SH-SY5Y (cell line): ENCODE measurements at regions not wholly inside any gene's neighbourhood (a gene's known extent, or its start where the extent isn't known, plus 50 kb on each side); places are given as distances from the start of the nearest gene placed in this dataset.

ENCODE experiments used
- GATA2 ChIP-seq: IDR thresholded peaks from 2 replicates; pipeline ENCODE4 v1.6.1; 2011; ENCODE audit warnings: mild to moderate bottlenecking, low read depth, low read length
- GATA3 ChIP-seq: IDR thresholded peaks from 2 replicates; pipeline ENCODE4 v1.6.1; 2011; ENCODE audit warnings: low read depth, mild to moderate bottlenecking, low read length, moderate library complexity

- no peak for TF ChIP-seq GATA2
- no peak for TF ChIP-seq GATA3
Observed at GRCh38 chr4:136007991-136008390, 1524.3 kb downstream of the PCDH18 start.

GRCh38 chr4:136002316-136002715 lies 1530.0 kb downstream of the PCDH18 start:
- TF ChIP-seq GATA3: no peak
- no peak for TF ChIP-seq GATA2

GRCh38 chr4:136001791-136002190 lies 1530.5 kb downstream of the PCDH18 start:
- TF ChIP-seq GATA2 (no peak), GATA3 (no peak)

GRCh38 chr4:136000246-136000645 lies 1532.0 kb downstream of the PCDH18 start:
- TF ChIP-seq GATA3 (no peak), GATA2 (no peak)

GRCh38 chr4:135994360-135994759 lies 1537.9 kb downstream of the PCDH18 start:
- TF ChIP-seq GATA3: no peak

- TF ChIP-seq GATA2 (no peak), GATA3 (no peak)
Observed at GRCh38 chr4:135976860-135977259, 1555.4 kb downstream of the PCDH18 start.

- TF ChIP-seq GATA3: no peak
Observed at GRCh38 chr4:135966936-135967335, 1565.4 kb downstream of the PCDH18 start.

- TF ChIP-seq GATA3 (no peak), GATA2 (no peak)
Observed at GRCh38 chr4:135963009-135963408, 1569.3 kb downstream of the PCDH18 start.

- no peak for TF ChIP-seq GATA3
- no peak for TF ChIP-seq GATA2
Observed at GRCh38 chr4:135949931-135950330, 1582.4 kb downstream of the PCDH18 start.

- no peak for TF ChIP-seq GATA2
- no peak for TF ChIP-seq GATA3
Observed at GRCh38 chr4:135948797-135949196, 1583.5 kb downstream of the PCDH18 start.

- no peak for TF ChIP-seq GATA3
- TF ChIP-seq GATA2: no peak
Observed at GRCh38 chr4:135941671-135942070, 1590.6 kb downstream of the PCDH18 start.

GRCh38 chr4:135934026-135934425 lies 1598.3 kb downstream of the PCDH18 start:
- TF ChIP-seq GATA2: no peak
- TF ChIP-seq GATA3: no peak

GRCh38 chr4:135927651-135928050 lies 1604.6 kb downstream of the PCDH18 start:
- TF ChIP-seq GATA3: no peak
- no peak for TF ChIP-seq GATA2

- no peak for TF ChIP-seq GATA2
- no peak for TF ChIP-seq GATA3
Observed at GRCh38 chr4:135921081-135921480, 1611.2 kb downstream of the PCDH18 start.

GRCh38 chr4:135917011-135917410 lies 1615.3 kb downstream of the PCDH18 start:
- no peak for TF ChIP-seq GATA3
- no peak for TF ChIP-seq GATA2

- no peak for TF ChIP-seq GATA3
- TF ChIP-seq GATA2: no peak
Observed at GRCh38 chr4:135900956-135901355, 1631.3 kb downstream of the PCDH18 start.

GRCh38 chr4:135840781-135841180 lies 1639.2 kb upstream of the PABPC4L start:
- TF ChIP-seq GATA2: no peak
- TF ChIP-seq GATA3: no peak

- TF ChIP-seq GATA2: no peak
- TF ChIP-seq GATA3: no peak
Observed at GRCh38 chr4:135839712-135840111, 1638.1 kb upstream of the PABPC4L start.

- TF ChIP-seq GATA3 (no peak), GATA2 (no peak)
Observed at GRCh38 chr4:135838889-135839288, 1637.3 kb upstream of the PABPC4L start.
